ENCODE measurements at regions not wholly inside any gene's neighbourhood (a gene's known extent, or its start where the extent isn't known, plus 50 kb on each side); places are given as distances from the start of the nearest gene placed in this dataset.

- TF ChIP-seq POLR2A (IDR thresholded peaks at IDR 0.05) (no peak), CTCF (IDR thresholded peaks at IDR 0.05) (no peak)
These were observed 189.7 kb downstream of the TOMM20 start for GRCh38 chr1:234938924-234939323.

Data from uterus (tissue), 2 donors.